GM18858 (cell line): ENCODE measurements at regions not wholly inside any gene's neighbourhood (a gene's known extent, or its start where the extent isn't known, plus 50 kb on each side); places are given as distances from the start of the nearest gene placed in this dataset.
A peak's percentile ranks its signal among the peaks of the same experiment; 100 is the strongest.

Experiments used
- ATAC-seq: cut with Tn5 transposase; IDR thresholded peaks from one replicate; pipeline ENCODE4 v1.9.1; 2021; ENCODE audit not compliant: unreplicated experiment

DNA sequence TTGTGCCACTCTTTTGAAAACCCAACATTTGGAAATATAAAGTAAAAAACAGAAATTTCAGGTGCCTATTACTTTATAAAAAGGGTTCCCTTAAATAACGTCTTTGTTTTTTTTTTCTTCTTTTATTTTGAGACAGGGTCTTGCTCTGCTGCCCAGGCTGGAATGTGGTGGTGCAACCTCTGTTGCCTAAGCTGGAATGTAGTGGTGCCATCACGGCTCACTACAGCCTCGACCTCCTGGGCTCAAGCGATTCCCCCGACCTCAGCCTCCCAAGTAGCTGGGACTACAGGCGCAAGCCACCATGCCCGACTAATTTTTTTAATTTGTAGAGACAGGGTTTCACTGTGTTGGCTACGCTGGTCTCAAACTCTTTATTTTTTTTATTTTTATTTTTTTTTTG lies 110.2 kb upstream of the HNRNPU start:
- no peak for ATAC-seq

DNA sequence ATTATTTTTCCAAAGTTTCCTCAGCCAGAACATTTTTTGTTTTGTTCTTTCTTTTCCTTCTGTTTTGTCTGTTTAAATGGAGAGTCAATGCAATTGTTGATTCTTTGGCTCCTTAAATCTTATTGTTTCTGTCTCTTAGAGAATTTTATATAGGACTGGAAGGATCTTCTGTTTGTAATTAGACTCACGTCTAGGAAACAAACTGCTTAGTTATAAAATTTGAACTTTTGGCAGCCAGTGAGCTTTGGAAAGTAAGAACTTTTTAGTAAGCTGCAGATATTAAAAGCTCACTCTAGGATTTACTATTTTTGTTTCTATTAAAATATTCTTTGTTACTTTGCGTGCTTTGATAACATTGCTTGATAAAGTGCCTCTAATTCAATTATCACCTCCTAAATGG lies 109.8 kb upstream of the HNRNPU start:
- ATAC-seq, result no peak

DNA sequence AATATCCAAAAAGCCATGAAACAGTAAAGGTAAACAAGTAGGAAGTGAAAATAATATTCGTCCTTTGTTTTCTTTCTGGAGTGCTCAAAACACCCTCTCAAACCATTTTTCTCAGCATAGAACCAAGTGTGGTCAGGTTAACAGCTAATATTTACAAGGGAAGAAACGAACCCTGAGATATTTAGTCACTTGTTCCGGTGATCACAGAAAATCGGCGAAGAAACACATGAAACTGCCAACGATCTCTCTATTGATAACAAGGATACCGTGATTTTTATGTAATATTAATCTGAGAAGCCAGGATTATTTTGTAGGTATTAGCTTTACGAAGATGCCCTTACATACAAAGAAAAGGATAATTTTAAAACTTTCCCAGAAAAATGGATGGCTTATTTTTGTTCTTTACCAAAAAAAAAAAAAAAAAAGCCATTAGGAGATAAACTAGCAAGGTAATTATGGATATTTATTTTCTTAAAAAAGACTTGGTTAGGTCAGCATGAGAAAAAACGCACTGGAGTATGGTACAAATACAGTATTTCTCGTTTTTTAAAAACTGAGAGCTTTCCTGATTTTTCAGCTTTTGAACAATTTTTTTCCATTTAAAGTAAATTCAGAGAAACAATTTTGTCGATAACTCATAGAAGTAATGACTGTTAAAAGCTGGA lies 107.3 kb upstream of the HNRNPU start:
- no peak for ATAC-seq

DNA sequence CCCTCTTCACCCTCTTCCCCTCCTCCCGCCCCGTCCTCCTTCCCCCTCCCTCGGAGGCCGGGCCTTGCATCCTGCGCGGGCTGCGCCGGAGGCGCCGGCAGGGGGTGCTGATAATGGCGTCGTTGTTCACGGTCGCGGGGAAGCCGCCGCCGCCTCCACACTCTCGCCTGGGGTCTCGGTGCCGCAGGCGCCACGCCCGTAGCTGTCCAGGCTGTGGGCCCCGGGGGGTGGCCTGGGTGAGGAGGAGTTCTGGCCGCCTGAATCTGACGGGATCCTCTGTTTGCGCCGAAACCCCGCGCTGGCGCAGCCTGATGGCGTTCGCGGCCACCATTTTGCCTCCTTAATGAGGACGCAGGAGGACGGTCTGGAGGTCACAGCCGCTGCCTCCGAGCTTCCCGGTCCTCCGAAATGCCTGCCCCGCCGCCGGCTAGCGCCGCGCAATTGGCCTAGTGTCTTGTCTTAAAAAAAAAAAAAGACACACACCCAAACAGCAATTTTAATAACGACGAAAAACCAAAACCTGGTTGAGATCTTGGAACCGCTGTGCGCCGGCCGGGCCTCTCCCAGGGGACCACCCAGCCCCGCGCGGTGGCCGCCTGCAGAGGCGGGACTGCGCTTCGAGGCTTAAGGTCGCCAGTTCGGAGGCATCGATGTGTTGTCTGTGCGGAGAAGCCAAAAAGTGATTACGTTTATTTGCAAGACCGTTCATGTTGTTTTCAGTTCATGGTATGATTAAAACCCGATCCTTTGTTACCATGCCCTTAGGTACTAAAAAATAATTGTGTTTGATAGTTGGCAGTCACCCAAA lies 106.6 kb upstream of the HNRNPU start:
- peak; percentile 43 for ATAC-seq

DNA sequence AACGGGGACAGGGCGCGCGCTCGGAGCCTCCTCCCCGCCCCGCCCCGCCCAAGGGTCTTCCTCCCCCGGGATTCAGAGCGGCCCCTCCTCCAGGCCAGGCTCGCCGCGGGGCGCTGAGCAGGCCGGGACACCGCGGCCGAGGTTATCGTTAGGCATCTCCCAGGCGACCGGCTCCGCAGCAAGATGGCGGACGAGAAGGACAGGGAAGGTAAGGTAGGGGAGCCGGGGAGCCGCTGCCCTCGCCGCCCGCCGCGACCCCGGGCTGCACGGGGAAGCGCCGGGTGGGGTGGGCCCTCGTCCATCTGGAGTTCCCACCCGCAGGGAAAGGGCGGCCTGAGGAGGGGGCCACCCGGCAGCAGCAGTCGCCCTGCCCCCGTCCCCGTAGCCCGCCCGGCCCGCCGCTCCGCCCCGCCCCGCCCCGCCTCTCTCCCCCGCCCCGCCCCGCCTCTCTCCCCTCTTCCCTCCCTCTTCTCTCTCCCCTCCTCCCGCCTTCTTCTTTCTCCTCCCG lies 105.9 kb upstream of the HNRNPU start:
- ATAC-seq, result peak; percentile 52

DNA sequence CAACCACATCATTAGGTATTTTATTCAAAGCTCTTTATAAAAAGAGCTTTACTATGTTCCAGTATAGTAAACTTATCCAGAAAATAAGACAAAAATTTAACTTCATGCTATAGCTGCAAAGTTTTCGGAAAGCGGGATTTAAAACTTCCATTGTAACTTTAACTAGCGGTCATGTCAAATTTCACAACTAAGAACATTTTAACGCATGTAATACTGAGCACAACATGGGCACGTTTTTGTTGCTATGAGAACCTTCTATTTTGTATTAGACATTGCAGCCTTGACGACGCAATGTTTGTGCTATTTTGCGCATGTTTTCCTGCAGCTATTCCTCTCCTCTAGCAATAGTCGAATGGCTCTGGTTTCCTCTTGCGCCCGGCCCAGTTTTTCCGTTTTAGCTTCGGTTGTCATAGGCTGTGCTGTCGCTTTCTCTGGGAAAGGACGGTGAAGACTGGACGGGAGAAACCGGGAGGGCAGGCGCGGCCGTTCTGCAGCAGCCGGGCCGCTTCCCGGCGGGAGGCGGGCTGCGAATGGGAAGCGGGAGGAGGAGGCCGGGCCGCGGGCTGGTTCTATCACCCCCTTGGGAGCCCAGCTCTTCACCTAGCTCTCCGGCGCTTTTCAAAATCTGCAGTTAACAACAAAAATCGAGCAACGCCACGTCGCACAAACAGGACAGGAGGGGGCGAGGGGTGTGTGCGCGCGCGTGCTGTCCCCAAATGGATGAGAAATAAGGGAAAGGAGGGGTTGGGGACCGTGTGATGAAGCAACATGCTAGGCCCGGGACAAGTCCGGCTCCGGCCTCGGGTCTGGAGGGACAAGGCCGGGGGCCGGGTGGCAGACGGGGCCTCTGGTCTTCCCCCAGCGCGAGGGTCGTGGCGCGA lies 105.3 kb upstream of the HNRNPU start:
- ATAC-seq, result peak; percentile 13

DNA sequence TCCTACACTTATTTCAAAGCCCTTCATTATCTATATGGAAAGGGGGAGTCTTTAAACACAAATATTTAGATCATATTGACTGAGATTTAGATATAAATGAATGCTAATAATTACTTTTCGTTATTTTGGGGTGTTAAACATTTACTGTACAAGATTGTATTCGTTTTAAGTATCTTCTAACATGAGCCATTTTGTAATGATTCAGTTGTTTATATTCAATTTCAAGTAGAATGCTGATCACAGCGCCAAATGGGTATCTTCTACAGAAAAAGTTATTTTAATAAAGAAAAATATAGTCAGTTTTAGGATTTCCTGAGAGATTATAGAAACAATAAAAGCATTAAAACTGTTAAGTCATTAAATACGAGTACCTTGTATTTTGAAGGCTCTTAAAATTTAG lies 104.5 kb upstream of the HNRNPU start:
- ATAC-seq, result no peak

DNA sequence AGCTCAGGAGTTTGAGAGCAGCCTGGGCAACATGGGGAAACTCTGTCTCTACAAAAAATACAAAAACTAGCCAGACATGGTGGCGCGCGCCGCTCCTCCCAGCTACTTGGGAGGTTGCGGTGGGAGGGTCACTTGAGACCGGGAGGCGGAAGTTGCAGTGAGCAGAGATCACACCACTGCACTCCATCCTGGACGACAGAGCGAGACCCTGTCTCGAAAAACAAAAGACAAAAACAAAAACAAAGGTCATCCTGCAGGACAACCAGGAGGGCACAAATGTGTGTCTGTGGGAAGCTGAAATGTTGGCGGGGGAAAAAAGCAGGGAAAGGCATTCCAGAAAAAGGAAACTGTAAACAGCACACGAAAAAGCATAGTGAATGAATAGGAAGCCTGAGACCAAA lies 104.1 kb upstream of the HNRNPU start:
- ATAC-seq, result no peak

DNA sequence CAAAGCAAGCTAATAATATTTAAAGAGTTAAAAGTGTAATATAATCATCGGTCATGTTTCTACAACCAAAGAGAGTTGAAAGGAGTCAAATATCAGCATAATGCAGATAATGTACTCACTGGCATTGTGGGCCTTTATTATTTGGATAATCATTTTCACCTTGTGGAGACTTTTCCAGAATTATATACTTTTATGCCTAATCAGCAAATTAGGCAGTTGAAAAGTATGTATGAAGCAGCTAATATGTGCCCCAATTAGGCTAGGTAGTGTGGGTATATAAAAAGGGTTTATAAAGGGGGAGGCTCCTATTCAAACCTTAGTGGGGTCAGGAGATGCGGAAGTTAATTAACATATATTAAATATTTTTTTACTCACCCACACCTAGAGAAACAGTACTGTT lies 102.8 kb upstream of the HNRNPU start:
- ATAC-seq, result no peak

DNA sequence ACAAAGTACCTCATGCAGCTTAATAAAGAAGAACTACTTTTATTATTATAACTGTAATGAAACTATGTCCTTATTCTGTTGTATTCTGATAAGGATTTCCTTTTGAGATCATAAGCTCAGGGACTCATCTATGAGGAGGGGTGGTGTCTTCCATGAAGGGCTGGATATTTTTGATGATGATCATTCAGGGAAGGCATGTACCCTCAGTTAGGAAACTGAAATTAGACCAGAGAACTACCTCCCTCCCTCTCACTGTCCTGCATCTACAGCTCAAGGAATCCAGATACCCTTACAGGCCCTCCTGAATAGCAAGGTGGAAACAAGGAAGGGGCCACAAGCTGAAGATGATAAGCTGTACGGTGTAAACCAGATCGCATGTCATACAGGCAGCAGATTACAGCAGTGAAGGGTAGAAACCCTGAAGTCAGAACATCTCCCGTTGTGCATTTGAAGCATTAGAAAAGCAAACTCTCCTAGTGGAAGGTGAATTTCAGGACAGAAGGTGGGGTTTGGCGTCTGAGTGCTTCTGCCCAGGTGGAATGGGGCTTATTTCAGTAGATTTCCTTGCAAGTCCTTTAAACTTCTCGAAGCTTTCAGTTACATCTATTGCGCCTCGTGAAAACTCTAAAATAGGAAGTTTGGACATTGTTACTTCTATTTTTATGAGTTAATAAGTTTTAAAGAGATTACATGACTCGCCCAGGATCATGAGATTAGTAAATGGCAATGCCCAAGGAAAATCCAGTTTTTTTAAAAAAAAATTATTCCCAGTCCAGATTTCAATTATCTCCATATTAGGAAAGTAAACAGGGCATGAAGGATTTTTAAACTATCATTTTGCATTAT lies 101.1 kb upstream of the HNRNPU start:
- no peak for ATAC-seq

DNA sequence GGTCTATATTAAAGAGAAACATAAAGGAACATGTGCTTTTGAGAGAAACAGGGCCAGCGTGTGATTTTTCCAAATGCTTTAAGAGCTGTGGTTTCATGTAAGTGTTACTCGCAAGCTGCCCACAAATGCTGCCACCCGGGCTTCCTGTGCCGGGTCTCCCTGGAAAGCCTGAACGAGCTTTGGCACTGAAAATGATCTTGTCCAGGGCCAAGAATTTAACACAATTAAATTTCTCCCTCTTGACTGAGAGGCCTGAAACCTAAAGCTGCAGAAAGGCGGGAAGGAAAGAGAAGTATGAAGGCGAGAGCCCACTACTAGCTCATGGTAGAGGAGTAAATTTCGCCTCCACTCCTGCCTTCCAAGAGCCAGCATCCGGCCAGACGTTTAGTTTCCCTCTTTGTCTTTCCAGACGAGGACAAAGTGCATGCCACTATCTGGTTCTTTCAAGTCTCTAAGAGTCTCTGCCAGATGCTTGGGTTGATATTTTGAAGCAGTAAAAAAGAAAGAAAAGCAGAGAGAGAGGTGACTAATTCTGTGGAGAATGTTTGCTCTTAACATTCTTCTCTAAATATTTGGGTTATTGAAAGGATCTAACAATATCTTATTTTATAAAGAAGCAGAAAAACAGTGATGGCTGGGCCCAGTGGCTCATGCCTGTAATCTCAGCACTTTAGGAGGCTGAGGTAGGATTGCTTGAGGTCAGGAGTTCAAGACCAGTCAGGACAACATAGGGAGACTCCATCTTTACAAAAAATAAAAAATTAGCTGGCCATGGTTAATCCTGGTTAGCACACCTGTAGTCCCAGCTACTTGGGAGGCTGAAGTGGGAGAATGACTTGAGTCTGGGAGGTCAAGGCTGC lies 100.0 kb upstream of the HNRNPU start:
- ATAC-seq, result no peak

DNA sequence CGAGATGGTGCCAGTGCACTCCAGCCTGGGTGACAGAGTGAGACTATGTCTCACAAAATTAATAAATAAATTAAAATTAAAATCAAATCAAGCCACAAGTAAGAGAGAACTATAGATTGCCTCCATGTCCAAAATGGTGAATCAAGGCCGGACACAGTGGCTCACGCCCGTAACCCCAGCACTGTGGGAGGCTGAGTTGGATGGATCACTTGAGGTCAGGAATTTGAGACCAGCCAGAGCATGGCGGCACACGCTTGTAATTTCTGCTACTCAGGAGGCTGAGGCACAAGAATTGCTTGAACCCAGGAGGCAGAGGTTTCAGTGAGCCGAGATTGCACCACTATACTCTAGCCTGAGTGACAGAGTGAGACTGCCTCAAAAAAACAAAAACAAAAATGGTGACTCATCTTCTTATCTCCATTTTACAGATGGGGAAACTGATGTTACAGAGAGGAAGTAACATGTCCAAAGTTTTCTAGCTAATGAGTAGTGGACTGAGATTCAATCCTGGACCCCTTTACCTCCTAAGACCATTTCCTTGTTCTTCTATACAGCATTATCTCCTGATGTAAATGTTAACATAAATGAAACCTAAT lies 99.0 kb upstream of the HNRNPU start:
- no peak for ATAC-seq

DNA sequence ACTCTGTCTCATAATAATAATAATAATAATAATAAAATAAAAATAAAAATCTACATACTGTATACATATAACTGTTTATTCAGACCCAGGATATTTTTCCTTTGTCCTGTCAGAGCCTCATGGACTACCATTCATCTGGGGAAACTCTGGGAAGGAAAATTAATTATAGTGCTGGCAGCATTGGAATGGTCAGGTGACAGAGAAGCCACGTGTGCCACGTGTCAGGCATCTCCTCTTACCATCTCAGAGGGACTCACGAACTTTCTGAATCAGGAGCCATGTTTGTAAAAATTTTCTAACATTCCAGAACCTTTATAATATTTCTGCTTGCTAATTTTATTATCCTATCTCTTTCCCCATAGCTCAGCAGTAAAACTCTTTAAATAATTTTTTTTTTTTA lies 97.8 kb upstream of the HNRNPU start:
- no peak for ATAC-seq

DNA sequence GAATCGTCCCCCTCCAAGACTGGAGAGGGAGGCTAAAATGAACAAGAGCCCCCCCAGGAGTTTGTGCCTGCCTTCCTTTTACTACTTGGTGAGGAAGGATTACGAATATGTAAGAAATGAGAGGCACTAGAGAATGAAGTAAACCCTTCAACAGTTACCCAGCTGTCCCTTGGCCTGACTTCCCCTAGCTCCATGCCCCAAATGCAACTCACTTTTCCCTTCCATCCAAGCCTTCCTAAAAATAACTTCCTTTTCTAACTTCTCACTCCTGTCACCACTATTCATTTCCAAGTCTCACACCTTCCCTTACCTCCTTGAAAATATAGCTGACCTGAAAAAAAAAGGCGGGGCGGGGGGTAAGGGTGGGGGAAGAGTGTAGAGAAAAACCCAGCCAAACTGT lies 96.6 kb upstream of the HNRNPU start:
- no peak for ATAC-seq

DNA sequence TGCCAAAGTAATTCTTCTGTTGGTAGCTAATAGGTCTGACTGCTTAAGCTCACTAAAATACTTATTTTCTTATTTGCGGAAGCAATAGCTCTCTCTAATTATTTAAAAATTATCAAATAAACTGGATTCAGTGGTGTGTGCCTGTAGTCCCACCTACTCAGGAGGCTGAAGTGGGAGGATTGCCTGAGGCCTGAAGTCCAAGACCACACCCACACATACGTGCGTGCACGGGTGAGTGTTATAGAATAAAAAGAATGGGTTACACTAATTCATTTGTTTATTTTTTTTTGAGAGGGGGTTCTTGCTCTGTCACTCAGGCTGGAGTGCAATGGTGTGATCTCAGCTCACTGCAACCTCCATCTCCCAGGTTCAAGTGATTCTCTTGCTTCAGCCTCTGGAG lies 94.2 kb upstream of the HNRNPU start:
- ATAC-seq, result no peak

DNA sequence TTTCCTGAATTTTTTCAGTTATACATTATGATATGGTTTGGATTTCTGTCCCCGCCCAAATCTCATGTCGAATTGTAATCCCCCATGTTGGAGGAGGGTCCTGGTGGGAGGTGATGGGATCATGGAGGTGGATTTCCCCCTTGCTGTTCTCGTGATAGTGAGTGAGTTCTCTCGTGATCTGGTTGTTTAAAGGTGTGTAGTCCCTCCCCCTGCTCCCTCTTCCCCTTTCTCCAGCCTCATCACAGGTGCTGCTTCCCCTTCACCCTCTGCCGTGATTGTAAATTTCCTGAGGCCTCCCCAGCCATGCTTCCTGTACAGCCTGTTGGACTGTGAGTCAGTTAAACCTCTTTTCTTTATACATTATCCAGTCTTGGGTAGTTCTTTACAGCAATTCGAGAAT lies 93.2 kb upstream of the HNRNPU start:
- ATAC-seq, result no peak

DNA sequence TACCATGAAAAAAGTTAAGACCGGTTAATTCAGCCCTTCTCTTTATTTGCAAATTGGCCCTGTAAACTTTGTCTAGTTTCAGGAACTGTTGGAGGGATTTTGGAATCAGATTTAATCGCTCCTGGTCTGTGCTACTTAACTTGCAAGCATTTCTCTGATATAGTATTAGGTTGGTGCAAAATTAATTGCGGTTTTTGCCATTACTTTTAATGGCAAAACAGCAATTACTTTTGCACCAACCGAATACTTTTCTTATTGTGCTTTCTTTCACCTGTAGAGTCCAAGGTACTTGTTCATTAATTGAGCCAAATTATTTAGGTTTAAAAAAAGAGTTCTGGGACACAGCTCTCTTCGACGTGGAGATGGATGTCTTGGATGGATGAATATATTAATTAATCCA lies 92.8 kb upstream of the HNRNPU start:
- no peak for ATAC-seq

DNA sequence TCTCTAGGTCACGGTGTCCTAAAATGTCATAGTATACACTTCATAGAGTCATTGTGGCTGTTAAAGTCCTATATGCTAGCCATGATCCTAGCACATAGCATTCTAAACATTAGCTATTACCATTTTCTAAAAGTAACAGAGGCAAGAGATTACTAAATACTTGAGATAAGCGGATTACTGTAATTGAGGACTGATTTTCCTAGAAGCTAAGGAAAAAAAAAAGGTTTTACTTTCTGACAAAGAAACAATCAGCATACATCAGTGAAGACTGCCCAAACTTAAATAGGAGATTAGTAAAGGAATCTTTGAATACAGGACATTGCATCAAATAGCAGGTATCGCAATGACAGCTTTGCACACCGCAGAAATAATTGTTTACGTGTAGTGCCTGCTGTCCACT lies 91.3 kb upstream of the HNRNPU start:
- ATAC-seq, result no peak

DNA sequence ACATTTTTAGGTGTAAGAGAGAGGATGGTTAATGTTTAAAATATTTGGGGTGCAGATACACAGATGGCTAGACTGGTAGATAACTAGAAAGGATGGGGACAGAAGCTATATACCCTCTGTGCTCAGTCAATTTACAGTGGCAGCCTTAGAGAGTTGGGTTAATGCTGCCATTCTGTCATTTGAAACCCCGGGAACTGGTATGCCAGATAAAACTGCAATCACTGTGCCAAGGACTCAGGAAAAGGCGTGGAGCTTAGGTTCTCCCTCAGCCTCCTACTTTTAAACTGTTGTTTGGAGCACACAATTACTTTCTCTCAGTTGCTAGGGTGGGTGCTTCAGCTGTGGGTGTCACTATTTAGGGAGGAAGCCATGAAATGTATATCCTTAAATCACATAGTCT lies 90.0 kb upstream of the HNRNPU start:
- ATAC-seq, result no peak
